T-helper 17 cell (primary cell): ENCODE measurements at regions not wholly inside any gene's neighbourhood (a gene's known extent, or its start where the extent isn't known, plus 50 kb on each side); places are given as distances from the start of the nearest gene placed in this dataset.
A peak's percentile ranks its signal among the peaks of the same experiment; 100 is the strongest.
"Not testable (repeated sequence)": the region's sequence is repeated elsewhere in the genome, so short reads cannot be mapped to it uniquely, and the experiment has no call there.

ENCODE experiments used
- ATAC-seq: fragments of 150-1000 bp; cut with Tn5 transposase; 2 replicates; pipeline ENCODE4 v1.10.0; 2021; ENCODE audit warnings: mild to moderate bottlenecking, moderate library complexity
- DNase-seq, 3 donors: peaks; one replicate each; pipeline versions ENCODE4 v3.0.0 to v3.0.0-alpha.2; 2020 to 2021
- H3K9me3 ChIP-seq: one replicate; pipeline ENCODE4 v1.7.0; 2013; ENCODE audit warnings: low read length, mild to moderate bottlenecking; ENCODE audit not compliant: control insufficient read depth, poor library complexity, severe bottlenecking
- H3K27ac Mint-ChIP-seq: one replicate; pipeline ENCODE4 v1.8.0; 2022; ENCODE audit warnings: mild to moderate bottlenecking, moderate library complexity, mixed read lengths
- H3K27me3 Mint-ChIP-seq: one replicate; pipeline ENCODE4 v1.8.0; 2022; ENCODE audit warnings: mixed read lengths
- H3K36me3 Mint-ChIP-seq: one replicate; pipeline ENCODE4 v1.8.0; 2022; ENCODE audit warnings: low read depth, mixed read lengths
- H3K4me1 Mint-ChIP-seq: one replicate; pipeline ENCODE4 v1.8.0; 2022; ENCODE audit warnings: mild to moderate bottlenecking, mixed read lengths
- H3K4me3 Mint-ChIP-seq: one replicate; pipeline ENCODE4 v1.8.0; 2022; ENCODE audit warnings: mild to moderate bottlenecking, moderate library complexity, mixed read lengths

DNA sequence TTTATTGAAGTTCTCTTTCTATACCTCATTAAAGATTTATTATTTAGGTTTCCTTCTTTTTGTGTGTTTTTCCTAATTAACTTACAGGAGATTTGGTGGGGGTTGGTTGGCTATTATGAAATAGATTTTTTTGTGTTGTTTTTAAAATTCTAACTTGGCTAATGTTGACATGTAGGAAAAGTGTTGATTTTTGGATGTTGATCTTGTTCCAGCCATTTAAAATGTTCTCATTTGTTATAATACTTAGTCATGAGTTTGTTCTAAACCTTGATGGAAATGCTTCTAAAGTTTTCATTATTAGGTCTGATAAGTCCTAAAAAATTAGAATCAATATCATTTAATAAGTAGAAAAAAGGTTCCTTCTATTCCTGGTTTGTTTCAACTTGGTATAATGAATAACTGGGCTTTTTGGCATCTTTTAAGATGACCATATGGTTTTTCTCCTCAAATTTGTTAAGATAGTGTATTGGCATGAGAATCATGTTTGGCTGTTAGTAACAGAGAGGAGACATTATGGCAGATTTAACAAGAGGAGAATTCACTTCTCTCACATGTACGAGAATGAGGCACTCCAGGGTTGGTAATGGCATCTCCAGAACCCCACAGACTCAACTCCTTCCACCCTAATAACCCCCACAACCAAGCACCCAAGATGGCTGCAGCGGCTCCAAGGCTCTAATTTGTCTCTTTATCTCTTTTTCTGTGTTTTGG is 104.1 kb downstream of the ARHGAP11B start:
- H3K4me3 Mint-ChIP-seq, H3K36me3 Mint-ChIP-seq, H3K9me3 ChIP-seq, ATAC-seq, H3K27ac Mint-ChIP-seq, DNase-seq, H3K4me1 Mint-ChIP-seq, H3K27me3 Mint-ChIP-seq: not testable (repeated sequence)

- not testable (repeated sequence) for H3K27me3 Mint-ChIP-seq, ATAC-seq, H3K36me3 Mint-ChIP-seq, DNase-seq, H3K9me3 ChIP-seq, H3K4me1 Mint-ChIP-seq, H3K4me3 Mint-ChIP-seq, H3K27ac Mint-ChIP-seq
These were observed 104.7 kb downstream of the ARHGAP11B start for GRCh38 chr15:30730633-30731032.

DNA sequence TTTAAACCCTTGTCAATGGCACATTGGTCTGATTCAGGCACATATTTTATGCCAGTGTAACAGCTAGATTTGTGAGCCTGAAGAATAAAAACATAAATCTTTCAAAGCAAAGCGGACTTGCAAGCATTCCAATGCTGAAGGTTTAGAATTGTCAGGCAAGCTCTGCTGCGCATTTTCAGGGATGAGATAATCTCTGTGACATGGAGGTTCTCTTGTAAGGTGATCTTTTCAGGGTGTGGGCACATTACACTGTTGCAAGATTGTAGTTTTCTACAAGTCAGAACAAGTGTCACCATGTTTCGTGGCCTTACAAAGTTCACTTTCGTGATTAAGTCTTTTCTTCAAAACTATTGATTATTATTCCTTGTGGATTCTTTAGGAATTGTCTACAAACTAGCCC is 106.2 kb downstream of the ARHGAP11B start:
- H3K9me3 ChIP-seq, H3K27me3 Mint-ChIP-seq, H3K27ac Mint-ChIP-seq, H3K36me3 Mint-ChIP-seq, H3K4me1 Mint-ChIP-seq, ATAC-seq, H3K4me3 Mint-ChIP-seq, DNase-seq: not testable (repeated sequence)

DNA sequence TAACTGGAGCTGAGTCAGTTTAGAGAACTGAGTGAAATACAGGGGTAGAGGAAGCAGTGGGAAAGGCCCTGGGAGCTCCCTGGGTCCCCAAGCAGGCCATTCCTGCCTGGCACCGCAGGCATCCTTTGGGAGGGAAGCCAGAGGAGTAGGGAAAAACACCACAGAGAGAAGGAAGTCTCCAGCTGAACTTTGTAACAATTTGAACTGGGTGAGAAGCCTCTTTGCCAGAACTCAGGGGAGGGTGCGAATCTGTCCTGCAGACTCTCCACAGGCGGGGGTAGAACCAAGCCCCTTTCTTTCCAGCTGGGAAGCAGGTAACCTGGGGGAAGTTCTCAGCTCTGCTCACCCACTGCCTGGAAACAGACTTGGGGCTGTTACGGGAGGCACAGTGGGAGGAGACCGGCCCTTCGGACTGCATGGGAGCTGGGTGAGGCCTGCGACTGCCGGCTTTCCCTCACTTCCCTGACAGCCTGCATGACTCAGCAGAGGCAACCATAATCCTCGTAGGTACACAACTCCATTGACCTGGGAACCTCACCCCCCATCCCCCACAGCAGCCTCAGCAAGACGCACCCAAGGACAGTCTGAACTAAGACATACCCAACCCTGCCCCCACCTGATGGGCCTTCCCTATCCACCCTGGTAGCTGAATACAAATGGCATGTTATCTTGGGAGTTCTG is 110.1 kb downstream of the ARHGAP11B start:
- H3K27ac Mint-ChIP-seq = not testable (repeated sequence)

DNA sequence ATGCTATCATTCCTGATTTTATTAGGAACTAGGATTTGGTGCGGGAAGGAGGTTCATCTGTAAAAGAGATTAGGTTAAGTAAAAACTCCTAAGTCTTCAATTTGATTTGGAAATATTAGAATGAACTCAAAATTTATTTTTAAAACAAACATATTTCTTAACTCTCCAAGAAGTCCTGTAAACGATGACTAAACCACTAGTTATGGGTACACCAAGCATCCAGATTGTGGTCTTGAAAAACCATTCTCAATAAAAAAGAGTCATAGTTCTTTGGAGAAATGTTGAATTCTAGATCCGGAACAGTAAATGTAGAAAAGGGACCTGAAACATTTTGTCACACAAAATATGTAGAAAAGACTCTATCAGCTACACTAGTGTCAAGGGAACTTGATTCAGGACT is 116.9 kb downstream of the ARHGAP11B start:
- not testable (repeated sequence) for H3K36me3 Mint-ChIP-seq, H3K4me1 Mint-ChIP-seq, ATAC-seq, H3K4me3 Mint-ChIP-seq, H3K27me3 Mint-ChIP-seq, DNase-seq, H3K9me3 ChIP-seq, H3K27ac Mint-ChIP-seq

More for the DNA sequence above, 110.1 kb downstream of the ARHGAP11B start:
- ATAC-seq, H3K4me1 Mint-ChIP-seq, H3K9me3 ChIP-seq, H3K36me3 Mint-ChIP-seq, H3K27me3 Mint-ChIP-seq, H3K4me3 Mint-ChIP-seq, DNase-seq: not testable (repeated sequence)

DNA sequence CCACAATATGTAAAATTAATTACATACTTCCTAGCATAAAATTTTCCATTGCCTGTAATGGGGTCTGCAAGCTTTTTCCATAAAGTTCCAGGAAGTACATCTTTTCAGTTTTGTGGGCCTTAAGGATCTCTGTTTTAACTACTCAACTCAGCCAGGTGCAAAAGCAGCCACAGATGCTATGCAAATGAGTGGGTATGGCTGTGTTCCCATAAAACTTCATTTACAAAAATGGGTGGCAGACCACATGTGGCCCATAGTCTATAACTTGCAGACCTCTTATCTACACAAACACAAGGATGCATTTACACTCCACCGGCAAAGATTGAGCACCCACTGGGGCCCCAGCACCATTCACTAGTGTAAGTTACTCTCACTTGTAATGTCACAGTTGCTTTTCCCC is 123.1 kb downstream of the ARHGAP11B start:
- ATAC-seq, H3K27me3 Mint-ChIP-seq, H3K4me1 Mint-ChIP-seq, H3K27ac Mint-ChIP-seq, H3K36me3 Mint-ChIP-seq, H3K4me3 Mint-ChIP-seq, H3K9me3 ChIP-seq, DNase-seq: not testable (repeated sequence)

DNA sequence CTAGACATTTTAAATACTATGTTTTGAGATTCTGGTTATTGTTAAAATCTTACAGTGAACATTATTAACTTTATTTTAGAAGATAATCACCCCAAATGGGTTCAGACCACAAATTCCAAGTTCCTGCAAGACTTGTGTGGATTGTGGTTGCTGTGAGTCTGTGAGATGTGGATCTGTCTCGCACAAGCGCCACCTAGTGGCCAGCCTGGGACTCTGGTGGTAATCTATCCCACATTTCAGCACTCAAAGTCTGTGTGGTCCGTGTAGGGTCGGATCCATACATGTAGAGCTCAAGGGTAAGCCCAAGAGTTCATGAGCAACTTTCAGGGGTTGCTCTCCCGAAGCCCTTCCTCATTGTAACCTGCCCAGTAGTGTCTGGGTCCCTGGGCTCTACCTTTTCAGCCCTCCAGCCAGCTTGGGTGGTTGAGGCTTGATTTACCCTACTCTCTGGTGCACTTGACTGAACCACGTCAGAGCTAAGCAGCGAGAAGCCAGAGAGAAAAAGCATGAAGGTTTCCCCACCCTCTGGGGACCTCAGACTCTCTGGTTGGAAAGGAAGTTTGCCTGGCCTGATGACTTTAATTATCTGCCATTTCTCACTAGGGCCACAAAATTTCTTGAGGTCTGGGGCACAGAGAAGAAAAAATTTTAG is 129.2 kb downstream of the ARHGAP11B start:
- H3K9me3 ChIP-seq, H3K36me3 Mint-ChIP-seq, H3K27me3 Mint-ChIP-seq, H3K27ac Mint-ChIP-seq, H3K4me3 Mint-ChIP-seq, H3K4me1 Mint-ChIP-seq: not testable (repeated sequence)
- ATAC-seq = peak; percentile 81
- peak; percentile 59 to 71 (median 67) for DNase-seq

DNA sequence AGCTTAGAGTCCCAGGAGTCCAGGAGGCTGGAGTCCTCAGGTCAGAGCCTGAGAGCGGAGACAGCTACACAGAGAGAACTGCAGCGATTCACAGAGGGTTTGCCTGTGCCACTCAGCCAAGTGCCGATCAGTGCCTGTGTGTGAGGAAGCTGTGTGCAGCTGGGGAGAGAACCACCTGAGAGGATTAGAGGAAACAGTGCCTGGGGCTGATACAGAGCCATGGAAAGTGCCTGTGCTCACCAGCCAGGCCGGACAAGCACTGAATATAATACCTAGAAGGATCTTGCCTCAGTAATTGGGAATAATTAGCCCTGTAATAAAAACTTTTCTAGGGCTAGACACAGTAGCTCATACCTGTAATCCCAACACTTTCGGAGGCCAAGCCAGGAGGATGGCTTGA is 134.7 kb downstream of the ARHGAP11B start:
- not testable (repeated sequence) for H3K4me3 Mint-ChIP-seq, H3K27me3 Mint-ChIP-seq, H3K9me3 ChIP-seq, DNase-seq, ATAC-seq, H3K36me3 Mint-ChIP-seq, H3K4me1 Mint-ChIP-seq, H3K27ac Mint-ChIP-seq

GRCh38 chr15:30761365-30761764 is 135.4 kb downstream of the ARHGAP11B start:
- DNase-seq, H3K4me3 Mint-ChIP-seq, H3K9me3 ChIP-seq, H3K36me3 Mint-ChIP-seq, H3K4me1 Mint-ChIP-seq, H3K27ac Mint-ChIP-seq, H3K27me3 Mint-ChIP-seq, ATAC-seq: not testable (repeated sequence)

GRCh38 chr15:30769390-30770124 is 134.2 kb upstream of the FAN1 start:
- H3K27ac Mint-ChIP-seq, ATAC-seq, H3K36me3 Mint-ChIP-seq, H3K27me3 Mint-ChIP-seq, H3K4me1 Mint-ChIP-seq, H3K9me3 ChIP-seq, DNase-seq, H3K4me3 Mint-ChIP-seq: not testable (repeated sequence)

DNA sequence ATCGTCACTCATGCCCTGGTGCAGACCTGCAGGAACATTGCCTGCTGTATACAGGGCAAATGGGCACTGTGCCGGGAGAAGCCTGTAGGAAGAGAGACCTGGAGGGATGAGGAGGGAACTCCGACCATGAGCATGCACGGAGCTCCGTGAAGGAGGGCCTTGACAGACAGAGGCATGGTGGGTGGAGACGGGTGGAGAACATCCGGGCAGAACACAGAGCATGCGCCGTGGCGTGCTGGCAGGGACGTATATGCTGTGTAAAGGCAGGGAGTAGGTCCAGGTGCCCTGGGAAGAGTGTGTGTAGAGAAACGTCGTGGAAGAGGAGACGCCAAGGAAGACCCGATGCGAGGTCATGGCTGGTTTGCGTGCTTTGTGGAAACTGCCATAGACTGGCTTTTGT is 133.0 kb upstream of the FAN1 start:
- ATAC-seq (no peak), DNase-seq (no peak)
- H3K9me3 ChIP-seq = no peaks in the 10 kb centered on the region
- Mint-ChIP-seq H3K4me1 (peaks cover 4% of the 10 kb centered on the region), H3K27ac (no peak overlapping the region), H3K4me3 (no peak overlapping the region), H3K27me3 (no peaks in the 10 kb centered on the region), H3K36me3 (peaks cover 6% of the 10 kb centered on the region)

DNA sequence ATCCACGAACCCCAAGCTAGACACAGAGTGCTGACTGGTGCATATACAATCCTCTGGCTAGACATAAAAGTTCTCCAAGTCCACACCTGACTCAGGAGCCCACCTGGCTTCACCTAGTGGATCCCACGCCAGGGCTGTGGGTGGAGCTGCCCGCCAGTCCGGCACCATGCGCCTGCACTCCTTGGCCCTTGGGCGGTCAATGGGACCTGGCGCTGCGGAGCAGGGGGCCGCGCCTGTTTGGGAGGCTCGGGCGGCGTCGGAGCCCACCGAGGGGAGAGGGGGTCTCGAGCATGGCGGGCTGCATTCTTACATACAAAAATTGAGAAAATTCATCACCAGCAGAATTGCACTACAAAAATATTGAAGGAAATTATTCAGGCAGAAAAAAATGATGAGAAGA is 120.7 kb upstream of the FAN1 start:
- Mint-ChIP-seq H3K27me3 (peaks cover 5% of the 10 kb centered on the region), H3K4me3 (no peak overlapping the region), H3K36me3 (no peaks in the 10 kb centered on the region), H3K4me1 (no peaks in the 10 kb centered on the region), H3K27ac (no peak overlapping the region)
- H3K9me3 ChIP-seq = no peaks in the 10 kb centered on the region
- ATAC-seq (no peak), DNase-seq (no peak)

DNA sequence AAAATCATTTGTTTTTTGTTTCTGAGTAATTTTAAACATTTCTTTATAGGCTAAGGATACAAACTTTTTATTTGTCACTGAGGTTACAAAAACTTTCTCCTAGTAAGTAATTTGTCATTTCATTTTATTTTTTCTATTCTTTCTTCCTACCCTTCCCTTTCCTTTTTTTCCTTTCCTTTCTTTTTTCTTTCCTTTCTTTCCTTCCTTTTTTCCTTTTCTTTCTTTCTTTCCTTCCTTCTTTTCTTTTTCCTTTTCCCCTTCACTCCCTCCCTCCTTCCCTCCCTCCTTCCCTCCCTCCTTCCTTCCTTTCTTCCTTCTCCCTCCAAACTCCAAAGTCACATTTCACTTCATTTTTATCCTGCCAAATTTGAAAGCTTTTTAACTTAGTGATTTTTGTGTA is 115.1 kb upstream of the FAN1 start:
- H3K9me3 ChIP-seq = no peaks in the 10 kb centered on the region
- no peak for DNase-seq
- Mint-ChIP-seq H3K27ac (no peak overlapping the region), H3K4me1 (peaks cover 3% of the 10 kb centered on the region), H3K36me3 (no peaks in the 10 kb centered on the region), H3K27me3 (peaks cover 37% of the 10 kb centered on the region), H3K4me3 (no peak overlapping the region)
- ATAC-seq = no peak
